HEK293T (cell line): ENCODE measurements at regions not wholly inside any gene's neighbourhood (a gene's known extent, or its start where the extent isn't known, plus 50 kb on each side); places are given as distances from the start of the nearest gene placed in this dataset.

ENCODE experiments used
- ARNT ChIP-seq: fragments of 450-650 bp; IDR thresholded peaks from 2 replicates; pipeline ENCODE4 v1.6.1; 2017; ENCODE audit warnings: mild to moderate bottlenecking
- BHLHE40 ChIP-seq: fragments of 450-650 bp; IDR thresholded peaks from 2 replicates; pipeline ENCODE4 v1.6.1; 2016; ENCODE audit warnings: mild to moderate bottlenecking, moderate library complexity, borderline replicate concordance
- CTBP1 ChIP-seq: fragments of 450-650 bp; IDR thresholded peaks from 2 replicates; pipeline ENCODE4 v1.6.1; 2016; ENCODE audit warnings: borderline replicate concordance
- ELF4 ChIP-seq: fragments of 450-650 bp; IDR thresholded peaks from 2 replicates; pipeline ENCODE4 v1.6.1; 2017; ENCODE audit warnings: antibody characterized with exemption
- FOXA1 ChIP-seq: fragments of 450-650 bp; IDR thresholded peaks from 2 replicates; pipeline ENCODE4 v1.6.1; 2016; ENCODE audit warnings: mild to moderate bottlenecking
- FOXK2 ChIP-seq: fragments of 450-650 bp; IDR thresholded peaks from 2 replicates; pipeline ENCODE4 v1.6.1; 2016; ENCODE audit warnings: mild to moderate bottlenecking
- FOXM1 ChIP-seq: fragments of 450-650 bp; IDR thresholded peaks from 2 replicates; pipeline ENCODE4 v1.6.1; 2017; ENCODE audit warnings: mild to moderate bottlenecking, borderline replicate concordance
- HDGF ChIP-seq: fragments of 450-650 bp; IDR thresholded peaks from 2 replicates; pipeline ENCODE4 v1.6.1; 2017; ENCODE audit warnings: antibody characterized with exemption, borderline replicate concordance
- NFRKB ChIP-seq: fragments of 450-650 bp; IDR thresholded peaks from 2 replicates; pipeline ENCODE4 v1.6.1; 2016; ENCODE audit warnings: mild to moderate bottlenecking, moderate library complexity
- SP1 ChIP-seq: fragments of 450-650 bp; IDR thresholded peaks from 2 replicates; pipeline ENCODE4 v1.6.1; 2017
- SUZ12 ChIP-seq: fragments of 450-650 bp; IDR thresholded peaks from 2 replicates; pipeline ENCODE4 v1.6.1; 2016; ENCODE audit warnings: mild to moderate bottlenecking
- TARDBP ChIP-seq: fragments of 450-650 bp; IDR thresholded peaks from 2 replicates; pipeline ENCODE4 v1.6.1; 2016
- ZNF384 ChIP-seq: fragments of 450-650 bp; IDR thresholded peaks from 2 replicates; pipeline ENCODE4 v1.6.1; 2016

DNA sequence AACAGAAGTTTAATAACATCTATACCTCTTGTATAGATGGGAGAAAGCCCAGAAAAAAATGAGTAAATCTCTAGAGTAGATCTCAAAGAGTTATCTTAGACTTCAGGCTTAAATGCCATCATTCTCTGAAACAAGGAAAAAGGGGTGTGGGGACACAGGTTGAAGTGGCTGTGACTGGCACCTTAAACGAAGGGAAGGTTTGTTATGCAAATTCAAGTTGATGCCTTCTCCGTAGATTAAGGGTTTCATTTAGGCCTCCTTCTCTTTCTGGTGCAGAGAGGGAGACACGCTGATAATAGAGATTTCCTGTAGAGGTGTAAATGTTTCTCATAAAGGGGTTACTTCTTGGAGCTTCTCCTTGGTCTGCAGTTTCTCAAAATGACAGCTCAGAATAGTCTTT, 252.1 kb downstream of the CD83 start:
- TF ChIP-seq SUZ12 (no peak), BHLHE40 (no peak), CTBP1 (no peak), SP1 (no peak), FOXM1 (no peak), FOXK2 (no peak), FOXA1 (no peak), NFRKB (no peak), ARNT (no peak), TARDBP (no peak), ELF4 (no peak), HDGF (no peak), ZNF384 (no peak)
